HG02678 (cell line): ENCODE measurements at regions not wholly inside any gene's neighbourhood (a gene's known extent, or its start where the extent isn't known, plus 50 kb on each side); places are given as distances from the start of the nearest gene placed in this dataset.

ENCODE experiments used
- ATAC-seq: cut with Tn5 transposase; IDR thresholded peaks from one replicate; pipeline ENCODE4 v1.9.1; 2021; ENCODE audit warnings: mild to moderate bottlenecking, moderate library complexity; ENCODE audit not compliant: unreplicated experiment

GRCh38 chr1:4346131-4346530, 308.3 kb upstream of the AJAP1 start:
- ATAC-seq = no peak

GRCh38 chr1:4351453-4351852, 303.0 kb upstream of the AJAP1 start:
- ATAC-seq = no peak

GRCh38 chr1:4353090-4353856, 301.1 kb upstream of the AJAP1 start:
- ATAC-seq = no peak

- no peak for ATAC-seq
Measured at GRCh38 chr1:4355839-4356238, 298.6 kb upstream of the AJAP1 start.

GRCh38 chr1:4362314-4363044, 291.9 kb upstream of the AJAP1 start:
- ATAC-seq = no peak

GRCh38 chr1:4366091-4366490, 288.3 kb upstream of the AJAP1 start:
- ATAC-seq = no peak

- ATAC-seq = no peak
Measured at GRCh38 chr1:4367230-4367777, 287.1 kb upstream of the AJAP1 start.

- no peak for ATAC-seq
Measured at GRCh38 chr1:4369335-4369734, 285.1 kb upstream of the AJAP1 start.

- ATAC-seq = no peak
Measured at GRCh38 chr1:4371849-4372248, 282.6 kb upstream of the AJAP1 start.

GRCh38 chr1:4375812-4376211, 278.6 kb upstream of the AJAP1 start:
- ATAC-seq = no peak

GRCh38 chr1:4379451-4380175, 274.8 kb upstream of the AJAP1 start:
- ATAC-seq = no peak

GRCh38 chr1:4380564-4381168, 273.7 kb upstream of the AJAP1 start:
- ATAC-seq = no peak

- no peak for ATAC-seq
Measured at GRCh38 chr1:4393191-4393590, 261.2 kb upstream of the AJAP1 start.

- no peak for ATAC-seq
Measured at GRCh38 chr1:4394366-4394765, 260.0 kb upstream of the AJAP1 start.

GRCh38 chr1:4395158-4395557, 259.3 kb upstream of the AJAP1 start:
- ATAC-seq = no peak

- ATAC-seq = no peak
Measured at GRCh38 chr1:4395676-4396075, 258.7 kb upstream of the AJAP1 start.

GRCh38 chr1:4396551-4396950, 257.9 kb upstream of the AJAP1 start:
- no peak for ATAC-seq

GRCh38 chr1:4397196-4397595, 257.2 kb upstream of the AJAP1 start:
- no peak for ATAC-seq

GRCh38 chr1:4402032-4402431, 252.4 kb upstream of the AJAP1 start:
- no peak for ATAC-seq

- no peak for ATAC-seq
Measured at GRCh38 chr1:4404854-4405590, 249.4 kb upstream of the AJAP1 start.
